Stimulated activated naive CD8-positive, alpha-beta T cell treated with anti-CD3 and anti-CD28 coated beads, Interleukin-15, amount 100 ng/mL, for 72 hours (primary cell): ENCODE measurements at regions not wholly inside any gene's neighbourhood (a gene's known extent, or its start where the extent isn't known, plus 50 kb on each side); places are given as distances from the start of the nearest gene placed in this dataset.

Experiments
- ATAC-seq: fragments of 150-1000 bp; cut with Tn5 transposase; 2 replicates; pipeline ENCODE4 v1.10.0; 2021; ENCODE audit warnings: mild to moderate bottlenecking, moderate library complexity
- DNase-seq, 2 donors: peaks; one replicate each; pipeline ENCODE4 v3.0.0; 2021 to 2022
- H3K27ac Mint-ChIP-seq, 2 donors: one replicate each; pipeline ENCODE4 v1.8.0; 2022; ENCODE audit warnings: mild to moderate bottlenecking in 2 of 2, mixed read lengths in 2 of 2, moderate library complexity in 2 of 2
- H3K27me3 Mint-ChIP-seq: one replicate; pipeline ENCODE4 v1.8.0; 2022; ENCODE audit warnings: mixed read lengths
- H3K4me1 Mint-ChIP-seq: one replicate; pipeline ENCODE4 v1.8.0; 2022; ENCODE audit warnings: mild to moderate bottlenecking, mixed read lengths
- H3K4me3 Mint-ChIP-seq, 2 donors: one replicate each; pipeline ENCODE4 v1.8.0; 2022; ENCODE audit warnings: mild to moderate bottlenecking in 2 of 2, mixed read lengths in 2 of 2, moderate library complexity in 1 of 2
- H3K9me3 Mint-ChIP-seq, 2 donors: one replicate each; pipeline ENCODE4 v1.8.0; 2022; ENCODE audit warnings: mixed read lengths in 2 of 2

- Mint-ChIP-seq H3K4me3 (no peak overlapping the region), H3K27ac (no peak overlapping the region), H3K27me3 (peaks cover 25% of the 10 kb centered on the region), H3K9me3 (peaks cover 5 to 7% of the 10 kb centered on the region in 2 donors), H3K4me1 (no peaks in the 10 kb centered on the region)
- no peak for ATAC-seq
- DNase-seq: no peak
These were observed 133.4 kb downstream of the ATG4C start for GRCh38 chr1:62917314-62917713.

- Mint-ChIP-seq H3K4me1 (no peaks in the 10 kb centered on the region), H3K9me3 (peaks cover 5 to 7% of the 10 kb centered on the region in 2 donors), H3K27ac (no peak overlapping the region), H3K27me3 (peaks cover 25% of the 10 kb centered on the region), H3K4me3 (no peak overlapping the region)
- DNase-seq: no peak
- ATAC-seq: no peak
These were observed 133.9 kb downstream of the ATG4C start for GRCh38 chr1:62917805-62918204.

GRCh38 chr1:62918700-62919099 is 134.8 kb downstream of the ATG4C start:
- Mint-ChIP-seq H3K27me3 (peaks cover 21% of the 10 kb centered on the region), H3K27ac (no peak overlapping the region), H3K4me3 (no peak overlapping the region), H3K9me3 (peaks cover 5 to 7% of the 10 kb centered on the region in 2 donors), H3K4me1 (no peaks in the 10 kb centered on the region)
- DNase-seq: no peak
- no peak for ATAC-seq

GRCh38 chr1:62922006-62922405 is 138.1 kb downstream of the ATG4C start:
- H3K27ac Mint-ChIP-seq: no peak overlapping the region
- no peak for ATAC-seq
- H3K9me3 Mint-ChIP-seq: peaks cover 5 to 7% of the 10 kb centered on the region in 2 donors
- DNase-seq: no peak
- no peaks in the 10 kb centered on the region for H3K4me1 Mint-ChIP-seq
- H3K4me3 Mint-ChIP-seq: no peak overlapping the region
- H3K27me3 Mint-ChIP-seq: peaks cover 9% of the 10 kb centered on the region

GRCh38 chr1:62924983-62925790 is 141.3 kb downstream of the ATG4C start:
- H3K27me3 Mint-ChIP-seq: no peaks in the 10 kb centered on the region
- ATAC-seq (no peak), DNase-seq (no peak)
- H3K9me3 Mint-ChIP-seq: peaks cover 5 to 7% of the 10 kb centered on the region in 2 donors
- H3K27ac Mint-ChIP-seq: no peak overlapping the region
- no peaks in the 10 kb centered on the region for H3K4me1 Mint-ChIP-seq
- no peak overlapping the region for H3K4me3 Mint-ChIP-seq

GRCh38 chr1:62926681-62927252 is 142.8 kb downstream of the ATG4C start:
- no peak for DNase-seq
- ATAC-seq: no peak
- no peak overlapping the region for H3K27ac Mint-ChIP-seq

GRCh38 chr1:62928885-62929284 is 145.0 kb downstream of the ATG4C start:
- DNase-seq (no peak), ATAC-seq (no peak)
- H3K27me3 Mint-ChIP-seq: peaks cover 5% of the 10 kb centered on the region
- H3K9me3 Mint-ChIP-seq: no peaks in the 10 kb centered on the region
- no peak overlapping the region for H3K27ac Mint-ChIP-seq
- no peaks in the 10 kb centered on the region for H3K4me1 Mint-ChIP-seq
- H3K4me3 Mint-ChIP-seq: no peak overlapping the region

More at GRCh38 chr1:62926681-62927252, 142.8 kb downstream of the ATG4C start:
- Mint-ChIP-seq H3K27me3 (no peaks in the 10 kb centered on the region), H3K4me1 (no peaks in the 10 kb centered on the region), H3K4me3 (no peak overlapping the region), H3K9me3 (peaks cover 4% of the 10 kb centered on the region in 2 donors)

GRCh38 chr1:62937634-62938296 is 153.8 kb downstream of the ATG4C start:
- Mint-ChIP-seq H3K27me3 (no peaks in the 10 kb centered on the region), H3K27ac (no peak overlapping the region), H3K4me1 (no peaks in the 10 kb centered on the region), H3K4me3 (no peak overlapping the region), H3K9me3 (no peaks in the 10 kb centered on the region)
- ATAC-seq (no peak), DNase-seq (no peak)

- DNase-seq (no peak), ATAC-seq (no peak)
- no peak overlapping the region for H3K4me3 Mint-ChIP-seq
- no peak overlapping the region for H3K27ac Mint-ChIP-seq
- H3K4me1 Mint-ChIP-seq: no peaks in the 10 kb centered on the region
- H3K9me3 Mint-ChIP-seq: no peaks in the 10 kb centered on the region
- peaks cover 8% of the 10 kb centered on the region for H3K27me3 Mint-ChIP-seq
These were observed 157.8 kb downstream of the ATG4C start for GRCh38 chr1:62941780-62942179.

- Mint-ChIP-seq H3K27me3 (peaks cover 20% of the 10 kb centered on the region), H3K4me1 (no peaks in the 10 kb centered on the region), H3K9me3 (no peaks in the 10 kb centered on the region), H3K4me3 (no peak overlapping the region), H3K27ac (no peak overlapping the region)
- DNase-seq (no peak), ATAC-seq (no peak)
These were observed 162.6 kb downstream of the ATG4C start for GRCh38 chr1:62946511-62946910.

GRCh38 chr1:62951428-62951827 is 167.5 kb downstream of the ATG4C start:
- H3K27ac Mint-ChIP-seq: no peak overlapping the region

GRCh38 chr1:62952596-62952995 is 168.7 kb downstream of the ATG4C start:
- no peak overlapping the region for H3K4me3 Mint-ChIP-seq
- no peak for ATAC-seq
- H3K27me3 Mint-ChIP-seq: peaks cover 12% of the 10 kb centered on the region
- DNase-seq: no peak
- no peak overlapping the region for H3K27ac Mint-ChIP-seq
- H3K9me3 Mint-ChIP-seq: no peaks in the 10 kb centered on the region
- no peaks in the 10 kb centered on the region for H3K4me1 Mint-ChIP-seq

More at GRCh38 chr1:62951428-62951827, 167.5 kb downstream of the ATG4C start:
- ATAC-seq (no peak), DNase-seq (no peak)
- H3K4me1 Mint-ChIP-seq: no peaks in the 10 kb centered on the region
- no peaks in the 10 kb centered on the region for H3K9me3 Mint-ChIP-seq
- no peak overlapping the region for H3K4me3 Mint-ChIP-seq
- peaks cover 12% of the 10 kb centered on the region for H3K27me3 Mint-ChIP-seq

GRCh38 chr1:62953633-62954032 is 169.7 kb downstream of the ATG4C start:
- no peak overlapping the region for H3K4me3 Mint-ChIP-seq
- no peak overlapping the region for H3K27ac Mint-ChIP-seq
- DNase-seq: no peak
- H3K27me3 Mint-ChIP-seq: peaks cover 7% of the 10 kb centered on the region
- no peaks in the 10 kb centered on the region for H3K4me1 Mint-ChIP-seq
- ATAC-seq: no peak
- H3K9me3 Mint-ChIP-seq: no peaks in the 10 kb centered on the region

GRCh38 chr1:62954758-62955157 is 170.8 kb downstream of the ATG4C start:
- no peak for DNase-seq
- Mint-ChIP-seq H3K27me3 (peaks cover 10% of the 10 kb centered on the region), H3K4me1 (no peaks in the 10 kb centered on the region)

GRCh38 chr1:62955666-62956065 is 171.7 kb downstream of the ATG4C start:
- ATAC-seq (no peak), DNase-seq (no peak)
- no peaks in the 10 kb centered on the region for H3K9me3 Mint-ChIP-seq
- H3K27me3 Mint-ChIP-seq: peaks cover 10% of the 10 kb centered on the region
- H3K4me3 Mint-ChIP-seq: no peak overlapping the region
- no peak overlapping the region for H3K27ac Mint-ChIP-seq
- H3K4me1 Mint-ChIP-seq: no peaks in the 10 kb centered on the region

More at GRCh38 chr1:62954758-62955157, 170.8 kb downstream of the ATG4C start:
- Mint-ChIP-seq H3K27ac (no peak overlapping the region), H3K9me3 (no peaks in the 10 kb centered on the region), H3K4me3 (no peak overlapping the region)
- ATAC-seq: no peak
